Activated CD4-positive, alpha-beta T cell treated with anti-CD3 and anti-CD28 coated beads, Interleukin-2, amount 10 ng/mL, durations not matched to agents 7 days and 5 days (primary cell): ENCODE measurements at regions not wholly inside any gene's neighbourhood (a gene's known extent, or its start where the extent isn't known, plus 50 kb on each side); places are given as distances from the start of the nearest gene placed in this dataset.

Experiments
- CTCF ChIA-PET: fragments of 350-600 bp; sonication (Branson Sonifier 250); formaldehyde crosslinking; loops from one replicate; lab custom pipeline; 2021; ENCODE audit warnings: antibody characterized with exemption; lab: Charles Lee
- POLR2A ChIA-PET: fragments of 350-600 bp; sonication (Branson Sonifier 250); formaldehyde crosslinking; loops from one replicate; lab custom pipeline; 2021; ENCODE audit warnings: antibody characterized with exemption; lab: Charles Lee
- DNase-seq: peaks from one replicate; pipeline ENCODE4 v3.0.0-alpha.2; 2020
- H3K27ac Mint-ChIP-seq: one replicate; pipeline ENCODE4 v1.8.0; 2021; ENCODE audit warnings: mild to moderate bottlenecking, moderate library complexity, mixed read lengths
- H3K27me3 Mint-ChIP-seq: one replicate; pipeline ENCODE4 v1.8.0; 2021; ENCODE audit warnings: mixed read lengths
- H3K36me3 Mint-ChIP-seq: one replicate; pipeline ENCODE4 v1.8.0; 2021; ENCODE audit warnings: low read depth, mixed read lengths
- H3K4me1 Mint-ChIP-seq: one replicate; pipeline ENCODE4 v1.8.0; 2021; ENCODE audit warnings: mixed read lengths
- H3K4me3 Mint-ChIP-seq: one replicate; pipeline ENCODE4 v1.8.0; 2021; ENCODE audit warnings: mild to moderate bottlenecking, moderate library complexity, mixed read lengths
- H3K9me3 Mint-ChIP-seq: one replicate; pipeline ENCODE4 v1.8.0; 2021; ENCODE audit warnings: mixed read lengths

- Mint-ChIP-seq H3K27me3 (no peaks in the 10 kb centered on the region), H3K27ac (no peak overlapping the region), H3K4me3 (no peak overlapping the region), H3K4me1 (no peaks in the 10 kb centered on the region), H3K36me3 (no peaks in the 10 kb centered on the region), H3K9me3 (peaks cover 5% of the 10 kb centered on the region)
- CTCF ChIA-PET, result no interaction called here
- no peak for DNase-seq
- POLR2A ChIA-PET, result no interaction called here
Measured at GRCh38 chr12:60415351-60415750, 819.5 kb downstream of the SLC16A7 start.

GRCh38 chr12:60419986-60420385, 824.2 kb downstream of the SLC16A7 start:
- Mint-ChIP-seq H3K27me3 (no peaks in the 10 kb centered on the region), H3K36me3 (no peaks in the 10 kb centered on the region), H3K4me3 (no peak overlapping the region), H3K27ac (no peak overlapping the region), H3K9me3 (peaks cover 7% of the 10 kb centered on the region), H3K4me1 (no peaks in the 10 kb centered on the region)
- ChIA-PET POLR2A (no interaction called here), CTCF (no interaction called here)
- no peak for DNase-seq

GRCh38 chr12:60421741-60422140, 825.9 kb downstream of the SLC16A7 start:
- Mint-ChIP-seq H3K36me3 (no peaks in the 10 kb centered on the region), H3K27me3 (no peaks in the 10 kb centered on the region), H3K4me1 (no peaks in the 10 kb centered on the region), H3K27ac (no peak overlapping the region), H3K9me3 (peaks cover 4% of the 10 kb centered on the region), H3K4me3 (no peak overlapping the region)
- no peak for DNase-seq
- CTCF ChIA-PET, result no interaction called here
- POLR2A ChIA-PET, result no interaction called here

GRCh38 chr12:60437297-60437696, 841.5 kb downstream of the SLC16A7 start:
- DNase-seq, result no peak
- Mint-ChIP-seq H3K9me3 (peaks cover 9% of the 10 kb centered on the region), H3K27me3 (no peaks in the 10 kb centered on the region), H3K4me1 (no peaks in the 10 kb centered on the region), H3K27ac (no peak overlapping the region), H3K4me3 (no peak overlapping the region), H3K36me3 (no peaks in the 10 kb centered on the region)
- ChIA-PET POLR2A (no interaction called here), CTCF (no interaction called here)

GRCh38 chr12:60441577-60441976, 845.7 kb downstream of the SLC16A7 start:
- H3K27me3 Mint-ChIP-seq, result no peaks in the 10 kb centered on the region
- no peak for DNase-seq
- ChIA-PET POLR2A (no interaction called here), CTCF (no interaction called here)
- H3K4me3 Mint-ChIP-seq, result no peak overlapping the region
- peaks cover 14% of the 10 kb centered on the region for H3K9me3 Mint-ChIP-seq
- no peaks in the 10 kb centered on the region for H3K4me1 Mint-ChIP-seq
- no peaks in the 10 kb centered on the region for H3K36me3 Mint-ChIP-seq
- H3K27ac Mint-ChIP-seq, result no peak overlapping the region

- Mint-ChIP-seq H3K36me3 (no peaks in the 10 kb centered on the region), H3K4me1 (no peaks in the 10 kb centered on the region), H3K4me3 (no peak overlapping the region), H3K27me3 (no peaks in the 10 kb centered on the region), H3K27ac (no peak overlapping the region), H3K9me3 (peaks cover 2% of the 10 kb centered on the region)
- DNase-seq, result no peak
- ChIA-PET POLR2A (no interaction called here), CTCF (no interaction called here)
Measured at GRCh38 chr12:60451457-60451856, 855.6 kb downstream of the SLC16A7 start.

- Mint-ChIP-seq H3K27me3 (no peaks in the 10 kb centered on the region), H3K9me3 (no peaks in the 10 kb centered on the region), H3K27ac (no peak overlapping the region), H3K4me3 (no peak overlapping the region), H3K4me1 (no peaks in the 10 kb centered on the region), H3K36me3 (no peaks in the 10 kb centered on the region)
- POLR2A ChIA-PET, result no interaction called here
- DNase-seq, result no peak
- CTCF ChIA-PET, result no interaction called here
Measured at GRCh38 chr12:60465060-60465459, 869.2 kb downstream of the SLC16A7 start.

- no peaks in the 10 kb centered on the region for H3K9me3 Mint-ChIP-seq
- CTCF ChIA-PET, result no interaction called here
- no peaks in the 10 kb centered on the region for H3K4me1 Mint-ChIP-seq
Measured at GRCh38 chr12:60468546-60468945, 872.7 kb downstream of the SLC16A7 start.

GRCh38 chr12:60475825-60476224, 880.0 kb downstream of the SLC16A7 start:
- CTCF ChIA-PET, result no interaction called here
- H3K27ac Mint-ChIP-seq, result no peak overlapping the region
- no peaks in the 10 kb centered on the region for H3K36me3 Mint-ChIP-seq
- H3K9me3 Mint-ChIP-seq, result no peaks in the 10 kb centered on the region
- no peaks in the 10 kb centered on the region for H3K27me3 Mint-ChIP-seq
- POLR2A ChIA-PET, result no interaction called here
- no peak overlapping the region for H3K4me3 Mint-ChIP-seq
- H3K4me1 Mint-ChIP-seq, result no peaks in the 10 kb centered on the region
- DNase-seq, result no peak

More at GRCh38 chr12:60468546-60468945, 872.7 kb downstream of the SLC16A7 start:
- H3K27ac Mint-ChIP-seq, result no peak overlapping the region
- POLR2A ChIA-PET, result no interaction called here
- H3K4me3 Mint-ChIP-seq, result no peak overlapping the region
- DNase-seq, result no peak
- H3K27me3 Mint-ChIP-seq, result no peaks in the 10 kb centered on the region
- no peaks in the 10 kb centered on the region for H3K36me3 Mint-ChIP-seq

GRCh38 chr12:60487284-60487683, 891.5 kb downstream of the SLC16A7 start:
- no peaks in the 10 kb centered on the region for H3K36me3 Mint-ChIP-seq

GRCh38 chr12:60489071-60489470, 893.2 kb downstream of the SLC16A7 start:
- no peak for DNase-seq
- no peak overlapping the region for H3K27ac Mint-ChIP-seq
- no peaks in the 10 kb centered on the region for H3K27me3 Mint-ChIP-seq
- H3K4me3 Mint-ChIP-seq, result no peak overlapping the region
- H3K9me3 Mint-ChIP-seq, result no peaks in the 10 kb centered on the region
- CTCF ChIA-PET, result no interaction called here
- no peaks in the 10 kb centered on the region for H3K4me1 Mint-ChIP-seq
- POLR2A ChIA-PET, result no interaction called here
- H3K36me3 Mint-ChIP-seq, result no peaks in the 10 kb centered on the region

More at GRCh38 chr12:60487284-60487683, 891.5 kb downstream of the SLC16A7 start:
- Mint-ChIP-seq H3K9me3 (no peaks in the 10 kb centered on the region), H3K4me1 (no peaks in the 10 kb centered on the region), H3K27ac (no peak overlapping the region), H3K27me3 (no peaks in the 10 kb centered on the region), H3K4me3 (no peak overlapping the region)
- CTCF ChIA-PET, result no interaction called here
- POLR2A ChIA-PET, result no interaction called here
- no peak for DNase-seq

GRCh38 chr12:60494244-60494643, 898.4 kb downstream of the SLC16A7 start:
- no peak overlapping the region for H3K4me3 Mint-ChIP-seq
- ChIA-PET POLR2A (no interaction called here), CTCF (no interaction called here)
- H3K27me3 Mint-ChIP-seq, result no peaks in the 10 kb centered on the region
- H3K4me1 Mint-ChIP-seq, result no peaks in the 10 kb centered on the region
- no peaks in the 10 kb centered on the region for H3K9me3 Mint-ChIP-seq
- no peak overlapping the region for H3K27ac Mint-ChIP-seq
- no peak for DNase-seq
- no peaks in the 10 kb centered on the region for H3K36me3 Mint-ChIP-seq

- H3K4me3 Mint-ChIP-seq, result no peak overlapping the region
- H3K27me3 Mint-ChIP-seq, result no peaks in the 10 kb centered on the region
- H3K27ac Mint-ChIP-seq, result no peak overlapping the region
Measured at GRCh38 chr12:60498656-60499055, 902.8 kb downstream of the SLC16A7 start.

GRCh38 chr12:60501124-60501729, 905.4 kb downstream of the SLC16A7 start:
- Mint-ChIP-seq H3K36me3 (no peaks in the 10 kb centered on the region), H3K4me1 (no peaks in the 10 kb centered on the region), H3K27me3 (no peaks in the 10 kb centered on the region), H3K9me3 (peaks cover 6% of the 10 kb centered on the region), H3K4me3 (no peak overlapping the region), H3K27ac (no peak overlapping the region)
- ChIA-PET CTCF (no interaction called here), POLR2A (no interaction called here)
- no peak for DNase-seq

More at GRCh38 chr12:60498656-60499055, 902.8 kb downstream of the SLC16A7 start:
- Mint-ChIP-seq H3K4me1 (no peaks in the 10 kb centered on the region), H3K36me3 (no peaks in the 10 kb centered on the region), H3K9me3 (no peaks in the 10 kb centered on the region)
- DNase-seq, result no peak
- ChIA-PET POLR2A (no interaction called here), CTCF (no interaction called here)
